Stimulated activated CD4-positive, alpha-beta T cell treated with anti-CD3 and anti-CD28 coated beads, Interleukin-1b, Interleukin-23, amount 100 ng/mL, for 48 hours (primary cell): ENCODE measurements at regions not wholly inside any gene's neighbourhood (a gene's known extent, or its start where the extent isn't known, plus 50 kb on each side); places are given as distances from the start of the nearest gene placed in this dataset.
"Not testable (repeated sequence)": the region's sequence is repeated elsewhere in the genome, so short reads cannot be mapped to it uniquely, and the experiment has no call there.

ENCODE experiments used
- DNase-seq: peaks from one replicate; pipeline ENCODE4 v3.0.0-alpha.2; 2020

DNA sequence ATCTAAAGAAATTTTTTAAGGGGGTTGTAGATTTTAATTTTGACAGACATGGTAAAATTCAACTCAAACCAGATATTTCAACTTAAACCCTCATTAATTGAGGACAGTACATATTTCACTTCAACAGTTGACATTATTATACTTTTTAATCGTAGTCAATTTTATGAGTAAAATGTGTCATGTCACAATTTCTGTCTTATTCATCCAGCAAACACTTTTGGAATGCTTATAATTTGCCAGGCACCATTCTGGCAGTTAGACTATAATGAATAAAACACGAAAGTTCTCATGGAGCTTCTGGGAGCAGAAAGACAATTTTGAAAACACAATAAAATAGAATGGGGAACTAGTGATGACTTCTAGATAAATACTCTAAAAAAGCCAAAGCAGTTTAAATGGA, 1094.8 kb downstream of the SUCLG1 start:
- no peak for DNase-seq

GRCh38 chr2:83363138-83363537, 1095.9 kb downstream of the SUCLG1 start:
- DNase-seq, result not testable (repeated sequence)

GRCh38 chr2:83359336-83359735, 1099.7 kb downstream of the SUCLG1 start:
- no peak for DNase-seq

DNA sequence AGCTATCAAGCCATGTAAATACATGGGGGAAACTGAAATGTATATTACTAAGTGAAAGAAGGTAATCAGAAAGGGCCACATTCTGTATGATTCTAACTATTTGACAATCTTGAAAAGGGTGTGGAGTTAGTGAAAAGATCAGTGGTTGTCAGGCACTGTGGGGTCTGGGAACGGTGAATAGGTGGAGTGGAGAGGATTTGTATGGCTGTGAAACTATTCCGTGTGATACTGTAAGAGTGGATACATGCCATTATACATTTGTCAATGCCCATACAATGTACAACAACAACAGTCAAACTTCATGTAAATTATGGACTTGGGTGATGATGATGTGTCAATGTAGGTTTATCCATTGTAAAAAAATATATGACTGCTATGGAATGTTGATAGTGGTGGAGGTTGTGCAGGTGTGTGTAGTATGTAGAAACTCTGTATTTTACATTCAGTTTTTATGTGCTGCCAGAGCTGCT, 1116.2 kb downstream of the SUCLG1 start:
- DNase-seq, result no peak

DNA sequence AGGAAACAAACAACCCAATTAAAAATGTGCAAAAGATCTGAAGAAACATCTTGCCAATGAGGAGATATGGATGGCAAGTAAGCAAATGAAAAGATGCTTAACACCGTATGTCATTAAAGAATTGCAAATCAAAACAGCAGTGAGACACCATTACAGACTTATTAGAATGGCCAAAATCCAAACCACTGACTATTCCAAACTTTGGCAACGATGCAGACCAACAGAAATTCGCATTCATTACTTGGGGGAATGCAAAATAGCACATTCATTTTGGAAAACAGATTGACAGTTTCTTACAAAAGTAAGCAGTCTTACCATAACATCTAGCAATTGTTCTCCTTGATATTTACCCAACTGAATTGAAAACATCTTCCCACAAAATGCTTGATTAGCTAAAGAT, 1118.7 kb downstream of the SUCLG1 start:
- no peak for DNase-seq

DNA sequence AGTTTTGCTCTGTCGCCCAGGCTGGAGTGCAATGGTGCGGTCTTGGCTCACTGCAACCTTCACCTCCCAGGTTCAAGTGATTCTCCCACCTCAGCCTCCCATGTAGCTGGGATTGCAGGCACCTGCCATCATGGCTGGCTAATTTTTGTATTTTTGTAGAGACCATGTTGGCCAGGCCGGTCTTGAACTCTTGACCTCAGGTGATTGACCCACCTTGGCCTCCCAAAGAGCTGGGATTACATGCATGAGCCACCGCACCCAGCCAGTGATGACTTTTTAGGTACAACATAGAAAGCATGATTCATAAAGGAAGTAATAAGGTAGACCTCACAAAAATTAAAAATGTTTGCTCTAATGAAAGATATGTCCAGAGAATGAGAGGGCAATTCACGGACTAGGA, 1119.1 kb downstream of the SUCLG1 start:
- not testable (repeated sequence) for DNase-seq

- DNase-seq, result no peak
These were observed 1127.3 kb downstream of the SUCLG1 start for GRCh38 chr2:83331810-83332209.

DNA sequence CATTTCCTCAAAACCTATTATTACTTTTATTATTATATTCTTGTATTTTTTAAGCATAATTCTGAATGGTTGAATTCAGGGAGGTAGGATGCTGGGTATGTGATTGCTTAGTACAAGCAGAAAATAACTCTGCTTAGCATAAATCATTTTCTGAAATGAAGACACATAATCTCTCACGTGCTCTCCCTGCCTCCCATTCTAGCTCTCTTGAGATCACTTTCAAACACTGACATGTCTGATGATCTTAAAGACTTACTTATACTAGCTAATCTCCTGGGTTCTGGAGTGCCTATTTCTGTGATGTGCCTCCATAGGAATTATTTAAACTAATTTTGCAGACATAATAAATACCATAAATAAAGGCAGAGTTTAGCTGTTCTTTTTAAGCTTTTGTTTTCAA, 1136.0 kb downstream of the SUCLG1 start:
- no peak for DNase-seq

GRCh38 chr2:83320053-83320452, 1139.0 kb downstream of the SUCLG1 start:
- DNase-seq, result no peak

DNA sequence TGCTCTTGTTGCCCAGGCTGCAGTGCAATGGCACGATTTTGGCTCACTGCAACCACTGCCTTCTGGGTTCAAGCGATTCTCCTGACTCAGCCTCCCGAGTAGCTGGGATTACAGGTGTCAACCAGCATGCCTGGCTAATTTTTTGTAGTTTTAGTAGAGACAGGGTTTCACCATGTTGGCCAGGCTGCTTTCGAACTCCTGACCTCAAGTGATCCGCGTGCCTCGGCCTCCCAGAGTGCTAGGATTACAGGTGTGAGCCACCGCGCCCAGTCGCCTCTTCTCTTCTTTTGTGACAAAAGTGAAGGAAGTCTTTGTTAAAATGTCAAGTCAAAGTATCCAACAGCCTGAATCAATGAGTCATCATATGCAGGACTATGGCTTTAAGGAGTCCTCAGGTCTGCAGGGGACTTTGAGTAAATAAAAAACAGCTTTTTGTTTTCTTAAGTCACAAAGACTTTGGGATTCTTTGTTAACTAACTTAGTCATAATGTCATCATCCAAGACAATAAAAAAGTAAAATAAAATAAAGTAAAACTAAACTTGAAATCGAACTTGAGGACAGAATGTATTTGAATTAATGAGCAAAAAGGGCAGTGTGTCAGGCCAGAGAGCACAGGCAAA, 1153.2 kb downstream of the SUCLG1 start:
- no peak for DNase-seq

GRCh38 chr2:83291083-83291482, 1168.0 kb downstream of the SUCLG1 start:
- DNase-seq, result no peak

GRCh38 chr2:83282841-83283240, 1176.2 kb downstream of the SUCLG1 start:
- DNase-seq, result no peak

GRCh38 chr2:83282043-83282795, 1176.9 kb downstream of the SUCLG1 start:
- DNase-seq, result no peak

DNA sequence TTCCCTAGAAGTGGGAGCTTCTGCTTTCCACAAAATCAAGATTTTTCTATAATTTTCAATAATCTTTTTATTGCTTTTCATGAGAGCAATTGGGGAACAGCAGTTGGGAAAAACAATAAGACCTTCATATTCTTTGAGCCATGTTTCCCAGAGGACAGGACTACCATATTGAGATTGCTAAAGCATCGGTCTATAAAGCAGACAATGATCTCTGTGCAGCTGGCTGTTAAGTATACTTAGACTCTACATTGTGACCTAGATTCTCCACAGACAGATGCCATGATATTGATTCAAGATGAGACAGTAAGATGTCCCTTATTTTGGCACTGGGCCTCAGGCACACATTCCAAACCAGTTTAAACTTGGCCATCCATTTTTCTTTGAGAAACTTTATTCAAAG, 1178.7 kb downstream of the SUCLG1 start:
- no peak for DNase-seq

GRCh38 chr2:83273322-83273721, 1185.8 kb downstream of the SUCLG1 start:
- no peak for DNase-seq

DNA sequence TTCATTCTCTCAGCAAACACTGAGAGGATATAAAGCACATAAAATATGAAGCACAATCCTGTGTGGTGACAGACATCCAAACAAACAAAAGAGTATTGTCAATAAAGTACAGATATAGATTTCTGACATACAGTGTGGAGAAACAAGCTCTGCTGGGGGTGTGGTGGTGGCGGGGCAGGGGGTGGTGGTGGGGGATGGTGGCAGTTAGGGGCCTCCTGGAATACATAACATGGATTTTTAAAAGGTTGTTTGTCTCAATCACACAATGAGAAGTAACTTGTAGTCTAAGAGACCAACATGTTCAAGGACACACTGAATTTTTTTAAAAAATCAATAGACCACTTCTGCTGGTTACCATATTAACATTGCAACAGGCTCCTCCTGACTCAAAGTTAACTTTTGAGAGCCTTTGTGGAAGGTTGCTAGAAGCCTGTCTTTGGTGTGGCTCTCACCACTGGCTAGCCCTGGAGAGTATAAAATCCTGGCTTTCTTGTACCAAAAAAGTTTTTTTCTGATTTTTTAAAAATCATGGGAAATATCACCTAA, 1197.4 kb downstream of the SUCLG1 start:
- DNase-seq, result no peak

DNA sequence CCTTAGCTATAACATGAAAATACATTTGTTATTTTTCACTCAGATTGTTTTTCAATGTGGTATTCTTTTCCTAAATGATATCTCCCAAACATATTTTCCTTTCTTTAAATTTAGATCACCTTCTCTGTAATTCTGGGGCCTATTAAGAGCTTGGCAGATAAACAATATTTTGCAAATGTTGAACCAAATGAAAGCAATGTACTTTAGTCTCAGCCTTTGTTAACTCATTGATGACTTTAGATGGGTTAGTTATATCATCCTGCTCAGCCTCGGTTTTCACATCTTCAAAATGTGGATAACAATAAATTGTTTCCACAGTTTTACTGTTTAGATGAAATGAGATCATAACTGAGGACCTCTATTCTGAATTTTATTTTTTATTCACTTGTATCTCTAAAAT, 1205.2 kb downstream of the SUCLG1 start:
- no peak for DNase-seq

DNA sequence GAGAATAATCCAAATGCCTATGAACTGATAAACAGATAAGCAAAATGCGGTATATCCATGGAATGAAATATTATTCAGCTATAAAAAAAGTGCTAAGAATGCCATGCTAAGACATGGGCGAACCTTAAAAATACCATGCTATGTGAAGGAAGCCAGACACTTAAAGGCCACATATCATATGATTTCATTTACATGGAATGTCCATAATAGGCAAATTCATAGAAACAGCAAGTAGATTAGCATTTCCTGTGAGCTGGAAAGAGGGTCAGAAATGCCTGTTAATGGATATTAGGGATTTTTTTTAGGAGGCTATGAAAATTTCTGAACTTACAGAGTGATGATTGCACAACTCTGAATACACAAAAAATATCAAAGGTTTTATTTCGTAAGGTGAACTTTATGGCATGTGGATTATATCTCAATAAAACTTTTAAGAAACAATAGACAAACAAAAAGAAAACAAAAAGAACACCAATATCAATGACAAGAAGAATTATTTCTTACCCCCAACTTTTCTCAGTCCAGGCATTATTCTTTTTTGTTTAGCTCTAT, 1207.7 kb downstream of the SUCLG1 start:
- DNase-seq, result no peak

GRCh38 chr2:83245806-83246537, 1213.1 kb downstream of the SUCLG1 start:
- DNase-seq, result not testable (repeated sequence)

DNA sequence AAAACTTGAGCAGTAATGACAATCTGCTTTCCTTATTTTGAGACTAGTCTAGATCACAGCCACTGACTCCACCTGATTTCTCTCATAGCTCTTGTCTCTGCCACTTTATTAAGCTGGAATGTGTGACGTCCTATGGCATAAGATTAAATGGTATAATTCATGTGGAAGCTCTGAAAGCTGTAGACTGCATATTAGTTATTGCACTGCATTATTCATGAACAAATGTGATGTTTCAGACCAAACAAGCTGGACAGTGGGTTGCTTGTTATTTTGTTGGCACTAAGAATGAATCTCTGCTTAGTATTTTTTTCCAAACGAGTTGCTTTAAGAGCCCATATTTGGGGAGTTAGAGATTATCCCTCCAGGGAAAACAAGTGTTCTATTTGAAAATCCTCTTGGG, 1218.5 kb downstream of the SUCLG1 start:
- DNase-seq, result no peak

GRCh38 chr2:83238111-83238510, 1221.0 kb downstream of the SUCLG1 start:
- no peak for DNase-seq

- DNase-seq, result no peak
These were observed 1224.8 kb downstream of the SUCLG1 start for GRCh38 chr2:83234246-83234645.

DNA sequence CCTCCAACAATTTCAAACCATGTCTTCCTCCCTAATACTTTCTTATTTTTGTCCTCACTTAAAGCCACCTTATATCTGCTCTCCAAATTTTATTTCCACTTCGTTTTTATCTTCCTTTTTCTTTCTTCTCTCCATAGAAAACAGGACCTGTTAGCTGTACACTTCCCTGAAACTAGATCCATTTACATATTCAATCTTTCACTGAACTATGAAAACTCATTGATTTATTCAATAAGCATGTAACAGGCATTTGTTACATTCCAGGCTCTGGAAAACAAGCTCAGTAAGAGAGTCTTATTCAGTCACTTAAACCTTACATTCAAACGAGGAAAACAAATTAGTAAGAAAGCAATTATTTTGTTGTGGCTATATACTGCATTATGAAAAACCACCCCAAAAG, 1225.3 kb downstream of the SUCLG1 start:
- no peak for DNase-seq
